H9 (cell line): ENCODE measurements at regions not wholly inside any gene's neighbourhood (a gene's known extent, or its start where the extent isn't known, plus 50 kb on each side); places are given as distances from the start of the nearest gene placed in this dataset.

Experiments
- DNase-seq: peaks from one replicate; pipeline ENCODE4 v3.0.0-alpha.2; 2017
- H2AFZ ChIP-seq: one replicate; pipeline ENCODE4 v1.6.1; 2013; ENCODE audit warnings: mild to moderate bottlenecking, low read length, control low read depth, moderate library complexity
- H2AK5ac ChIP-seq: 2 replicates; pipeline ENCODE4 v1.6.1; 2013; ENCODE audit warnings: low read length, control low read depth, mixed read lengths; ENCODE audit not compliant: insufficient read length
- H2BK120ac ChIP-seq: one replicate; pipeline ENCODE4 v1.6.1; 2013; ENCODE audit warnings: low read depth, mild to moderate bottlenecking, low read length, control low read depth, inconsistent platforms; ENCODE audit not compliant: poor library complexity, severe bottlenecking
- H2BK12ac ChIP-seq: 2 replicates; pipeline ENCODE4 v1.6.1; 2013; ENCODE audit warnings: low read length, control low read depth, mixed read lengths, low read depth; ENCODE audit not compliant: insufficient read length
- H2BK15ac ChIP-seq: 2 replicates; pipeline ENCODE4 v1.6.1; 2013; ENCODE audit warnings: low read depth, low read length, control low read depth
- H2BK20ac ChIP-seq: one replicate; pipeline ENCODE4 v1.6.1; 2013; ENCODE audit warnings: low read depth, mild to moderate bottlenecking, low read length, control low read depth, inconsistent platforms; ENCODE audit not compliant: poor library complexity, severe bottlenecking
- H2BK5ac ChIP-seq: 2 replicates; pipeline ENCODE4 v1.6.1; 2013; ENCODE audit warnings: low read length, control low read depth, mixed read lengths; ENCODE audit not compliant: insufficient read length
- H3K14ac ChIP-seq: 2 replicates; pipeline ENCODE4 v1.6.1; 2013; ENCODE audit warnings: low read length, control low read depth; ENCODE audit not compliant: insufficient read depth
- H3K18ac ChIP-seq: 2 replicates; pipeline ENCODE4 v1.6.1; 2013; ENCODE audit warnings: low read depth, mild to moderate bottlenecking, mixed read lengths, low read length, control low read depth; ENCODE audit not compliant: insufficient read length
- H3K23ac ChIP-seq: 2 replicates; pipeline ENCODE4 v1.6.1; 2013; ENCODE audit warnings: low read length, control low read depth, mixed read lengths, low read depth; ENCODE audit not compliant: insufficient read length
- H3K23me2 ChIP-seq: 2 replicates; pipeline ENCODE4 v1.6.1; 2013; ENCODE audit warnings: low read depth, mild to moderate bottlenecking, mixed read lengths, low read length, control low read depth; ENCODE audit not compliant: insufficient read length, poor library complexity, severe bottlenecking
- H3K27ac ChIP-seq: 2 replicates; pipeline ENCODE4 v1.5.1; 2013; ENCODE audit warnings: low read length, control low read depth, mixed read lengths, low read depth; ENCODE audit not compliant: insufficient read length
- H3K27me3 ChIP-seq: 2 replicates; pipeline ENCODE4 v1.6.1; 2013; ENCODE audit warnings: low read length, control low read depth, inconsistent platforms; ENCODE audit not compliant: insufficient read depth
- H3K4ac ChIP-seq: 2 replicates; pipeline ENCODE4 v1.6.1; 2013; ENCODE audit warnings: low read depth, mild to moderate bottlenecking, control low read depth, inconsistent platforms, low read length, moderate library complexity
- H3K4me1 ChIP-seq: 2 replicates; pipeline ENCODE4 v1.6.1; 2013; ENCODE audit warnings: low read length, control low read depth, inconsistent platforms; ENCODE audit not compliant: insufficient read depth
- H3K4me2 ChIP-seq: 2 replicates; pipeline ENCODE4 v1.6.1; 2013; ENCODE audit warnings: low read length, control low read depth, mixed read lengths; ENCODE audit not compliant: insufficient read length, insufficient read depth
- H3K56ac ChIP-seq: 2 replicates; pipeline ENCODE4 v1.6.1; 2013; ENCODE audit warnings: low read depth, mild to moderate bottlenecking, mixed read lengths, low read length, control low read depth; ENCODE audit not compliant: insufficient read length
- H3K79me1 ChIP-seq: 2 replicates; pipeline ENCODE4 v1.6.1; 2013; ENCODE audit warnings: low read depth, mild to moderate bottlenecking, moderate library complexity, low read length, control low read depth, inconsistent platforms; ENCODE audit not compliant: insufficient read depth, poor library complexity, severe bottlenecking
- H3K79me2 ChIP-seq: 2 replicates; pipeline ENCODE4 v1.6.1; 2013; ENCODE audit warnings: low read length, control low read depth, inconsistent platforms; ENCODE audit not compliant: insufficient read depth
- H3K9ac ChIP-seq: 2 replicates; pipeline ENCODE4 v1.6.1; 2013; ENCODE audit warnings: low read length, control low read depth, mixed read lengths; ENCODE audit not compliant: insufficient read length; ENCODE audit errors: extremely low read depth
- H3K9me3 ChIP-seq: one replicate; pipeline ENCODE4 v1.6.1; 2013; ENCODE audit warnings: low read depth, low read length, inconsistent platforms; ENCODE audit not compliant: control insufficient read depth
- H3T11ph ChIP-seq: one replicate; pipeline ENCODE4 v1.6.1; 2013; ENCODE audit warnings: mild to moderate bottlenecking, low read length, control low read depth, inconsistent platforms
- H4K20me1 ChIP-seq: one replicate; pipeline ENCODE4 v1.6.1; 2013; ENCODE audit not compliant: control insufficient read depth, insufficient read length, insufficient read depth
- H4K5ac ChIP-seq: 2 replicates; pipeline ENCODE4 v1.6.1; 2013; ENCODE audit warnings: low read depth, mild to moderate bottlenecking, mixed read lengths, low read length, control low read depth; ENCODE audit not compliant: insufficient read length
- H4K8ac ChIP-seq: replicated peaks from 2 replicates; pipeline ENCODE4 v1.6.1; 2013; ENCODE audit warnings: low read length, control low read depth, mixed read lengths, low read depth; ENCODE audit not compliant: insufficient read length
- H4K91ac ChIP-seq: 2 replicates; pipeline ENCODE4 v1.6.1; 2013; ENCODE audit warnings: low read depth, mild to moderate bottlenecking, moderate library complexity, mixed read lengths, low read length, control low read depth; ENCODE audit not compliant: insufficient read length
- H3K27ac Mint-ChIP-seq, 3 experiments: 2 replicates in 2 of 3; 3 replicates in 1 of 3; pipeline ENCODE4 v1.8.0; 2020 to 2021; ENCODE audit warnings: mixed read lengths in 3 of 3, mild to moderate bottlenecking in 1 of 3, moderate library complexity in 1 of 3
- H3K27me3 Mint-ChIP-seq: 2 replicates; pipeline ENCODE4 v1.8.0; 2021; ENCODE audit warnings: low read depth, mild to moderate bottlenecking, moderate library complexity, mixed read lengths
- H3K36me3 Mint-ChIP-seq, 3 experiments: 2 replicates in 2 of 3; 3 replicates in 1 of 3; pipeline ENCODE4 v1.8.0; 2020 to 2021; ENCODE audit warnings: low read depth in 3 of 3, mixed read lengths in 3 of 3; ENCODE audit not compliant: insufficient read depth in 1 of 3
- H3K4me1 Mint-ChIP-seq, 2 experiments: 2 replicates each; pipeline ENCODE4 v1.8.0; 2020; ENCODE audit warnings: mixed read lengths in 2 of 2
- H3K4me3 Mint-ChIP-seq, 2 experiments: 2 replicates in 1 of 2; 3 replicates in 1 of 2; pipeline ENCODE4 v1.8.0; 2020 to 2021; ENCODE audit warnings: mild to moderate bottlenecking in 2 of 2, mixed read lengths in 2 of 2, moderate library complexity in 1 of 2
- H3K9me3 Mint-ChIP-seq, 2 experiments: 2 replicates in 1 of 2; 3 replicates in 1 of 2; pipeline ENCODE4 v1.8.0; 2020; ENCODE audit warnings: mild to moderate bottlenecking in 2 of 2, mixed read lengths in 2 of 2, moderate library complexity in 1 of 2
- CTCF ChIP-seq: fragments of 200-600 bp; sonication (generic); conservative IDR thresholded peaks from 3 replicates; pipeline ENCODE4 v1.8.0; 2021; ENCODE audit warnings: antibody characterized with exemption, mild to moderate bottlenecking
- WGBS: extraction: QIAGEN DNeasy Blood & Tissue Kit; methylation state at CpG from one replicate; pipeline ENCODE4 v1.1.7; 2013; ENCODE audit warnings: missing lambda C conversion rate, low lambda C conversion rate, mixed read lengths; ENCODE audit not compliant: insufficient read length; ENCODE audit errors: extremely low coverage; 5-methylcytosine and 5-hydroxymethylcytosine counted together

GRCh38 chr15:93265111-93265556 lies 176.1 kb upstream of the RGMA start:
- Histone ChIP-seq H3T11ph (no peak overlapping the region), H3K9me3 (no peaks in the 10 kb centered on the region), H3K4ac (no peak overlapping the region), H2BK5ac (no peak overlapping the region), H2AFZ (no peak overlapping the region), H3K27me3 (no peaks in the 10 kb centered on the region), H3K14ac (no peak overlapping the region), H3K23ac (no peak overlapping the region), H3K4me2 (no peak overlapping the region), H3K27ac (no peak overlapping the region), H3K79me2 (no peaks in the 10 kb centered on the region), H4K91ac (no peak overlapping the region), H3K56ac (no peak overlapping the region), H4K8ac (no peak overlapping the region), H4K5ac (no peak overlapping the region), H2BK120ac (no peak overlapping the region), H2BK20ac (no peak overlapping the region), H4K20me1 (no peaks in the 10 kb centered on the region), H2BK12ac (no peak overlapping the region), H2BK15ac (no peak overlapping the region), H3K79me1 (no peaks in the 10 kb centered on the region), H3K4me1 (no peaks in the 10 kb centered on the region), H3K18ac (no peak overlapping the region), H2AK5ac (no peak overlapping the region), H3K9ac (no peak overlapping the region), H3K23me2 (no peaks in the 10 kb centered on the region)
- no peak overlapping the region for H3K4me3 Mint-ChIP-seq
- WGBS = no CpG with 5 or more reads among the region's 7 CpGs
- H3K9me3 Mint-ChIP-seq = no peaks in the 10 kb centered on the region; a peak in 2 of 5 replicates
- no peak overlapping the region for H3K27ac Mint-ChIP-seq
- peaks cover 0 to 1% (median 0%) of the 10 kb centered on the region in 3 experiments; a peak in 1 of 7 replicates for H3K36me3 Mint-ChIP-seq
- no peak for DNase-seq
- TF ChIP-seq CTCF = no peak
- H3K27me3 Mint-ChIP-seq = peaks cover 26% of the 10 kb centered on the region
- peaks cover 5 to 6% of the 10 kb centered on the region in 2 experiments for H3K4me1 Mint-ChIP-seq
